ENCODE measurements at regions not wholly inside any gene's neighbourhood (a gene's known extent, or its start where the extent isn't known, plus 50 kb on each side); places are given as distances from the start of the nearest gene placed in this dataset.

GRCh38 chr7:106165337-106165736 is 53.2 kb upstream of the SYPL1 start:
- no peak for FAIRE-seq
- no peak overlapping the region for H4K8ac ChIP-seq (ENCODE audit: extremely low read depth, insufficient read depth, low read length)
- H2AK5ac ChIP-seq (ENCODE audit: low read depth, low read length): no peak overlapping the region
- no peak overlapping the region for H3K18ac ChIP-seq (ENCODE audit: extremely low read depth, low read length)
- H3K23ac ChIP-seq (ENCODE audit: insufficient read length): no peak overlapping the region
- no peaks in the 10 kb centered on the region for H3K79me2 ChIP-seq (ENCODE audit: control insufficient read depth in 1 of 2, insufficient read depth in 2 of 2, low read length in 2 of 2)
- H4K5ac ChIP-seq (ENCODE audit: insufficient read length, low read depth, low read length): no peak overlapping the region
- no peaks in the 10 kb centered on the region for H4K20me1 ChIP-seq (replicated peaks in 1 of 2; ENCODE audit: control insufficient read depth in 1 of 2, insufficient read depth in 2 of 2, low read length in 2 of 2)
- ChIA-PET POLR2A (ENCODE audit: partially characterized antibody) (interaction anchor here (1.6 kb wide), 1 partner anchor 11 kb away, joined by 3 read pairs; no protein-coding TSS in a partner anchor), CTCF (ENCODE audit: partially characterized antibody) (interaction anchor here (0.6 to 10.9 kb wide), 24 partner anchors 11 to 414 kb away, joined by 3 to 108 read pairs (median 4); no protein-coding TSS in a partner anchor)
- no peaks in the 10 kb centered on the region; a peak in 1 of 8 replicates for H3K36me3 ChIP-seq (ENCODE audit: control insufficient read depth in 2 of 4, insufficient read depth in 4 of 4, low read length in 3 of 4)
- WGBS, 2 experiments (ENCODE audit: extremely low coverage in 1 of 2, insufficient coverage in 1 of 2, insufficient read length in 1 of 2, insufficient replicate concordance in 2 of 2, low coverage in 1 of 2, low lambda C conversion rate in 2 of 2, missing lambda C conversion rate in 1 of 2): 92% methylated on average over 2 of the region's 2 CpGs; no CpG with 5 or more reads in 1 of the 2 experiments
- H3K79me1 ChIP-seq (ENCODE audit: low read depth, low read length): no peaks in the 10 kb centered on the region
- no peak overlapping the region for H2BK15ac ChIP-seq (ENCODE audit: low read length)
- no peak overlapping the region for H3K4me3 ChIP-seq (ENCODE audit: extremely low read depth in 1 of 4, insufficient read depth in 2 of 4, low read depth in 3 of 4, low read length in 4 of 4)
- no peak overlapping the region for H3K4ac ChIP-seq (replicated peaks; ENCODE audit: insufficient read length, low read depth, low read length)
- no peak overlapping the region for H2BK12ac ChIP-seq (ENCODE audit: low read depth, low read length)
- H3K4me1 ChIP-seq (replicated peaks in 1 of 4; ENCODE audit: control insufficient read depth in 3 of 4, insufficient read depth in 4 of 4, low read length in 3 of 4): no peaks in the 10 kb centered on the region
- DNase-seq (ENCODE audit: low read depth in 1 of 2, low spot score in 2 of 2): no peak
- H2BK5ac ChIP-seq (ENCODE audit: low read depth, low read length): no peak overlapping the region
- no peak overlapping the region for H2BK20ac ChIP-seq (ENCODE audit: low read length)
- H2BK120ac ChIP-seq (replicated peaks; ENCODE audit: low read depth, low read length): no peak overlapping the region
- H3K4me2 ChIP-seq (ENCODE audit: insufficient read depth in 1 of 2, low read depth in 2 of 2, low read length in 2 of 2): no peak overlapping the region
- H3K14ac ChIP-seq (ENCODE audit: insufficient read length): no peak overlapping the region
- no peak for TF ChIP-seq CREB1 (IDR thresholded peaks at IDR 0.05)
- no peak for TF ChIP-seq FOSL1 (IDR thresholded peaks at IDR 0.05; ENCODE audit: insufficient read depth, low read depth, low read length)
- TF ChIP-seq JUN (IDR thresholded peaks at IDR 0.05; ENCODE audit: low read depth, low read length): no peak
- H3K9ac ChIP-seq (replicated peaks in 1 of 4; ENCODE audit: extremely low read depth in 1 of 4, low read depth in 3 of 4, low read length in 3 of 4): no peak overlapping the region
- no peak overlapping the region for H4K91ac ChIP-seq (replicated peaks; ENCODE audit: insufficient read length, low read length)
- H3K56ac ChIP-seq (replicated peaks; ENCODE audit: insufficient read length, low read depth, low read length): no peak overlapping the region
- H3K23me2 ChIP-seq (ENCODE audit: low read depth, low read length): no peaks in the 10 kb centered on the region
- H3K27me3 ChIP-seq (replicated peaks in 1 of 4; ENCODE audit: control insufficient read depth in 3 of 4, extremely low read depth in 1 of 4, insufficient read depth in 3 of 4, low read length in 3 of 4): no peaks in the 10 kb centered on the region
- H3K9me3 ChIP-seq (ENCODE audit: insufficient read depth in 2 of 2, low read depth in 1 of 2, low read length in 1 of 2): peaks cover 0 to 7% of the 10 kb centered on the region in 2 experiments; a peak in 3 of 4 replicates
- H3K27ac ChIP-seq (ENCODE audit: low read depth, low read length): no peak overlapping the region
- no peak overlapping the region for H2AFZ ChIP-seq (ENCODE audit: low read length)

Measured in H1 (cell line).